ENCODE measurements at regions not wholly inside any gene's neighbourhood (a gene's known extent, or its start where the extent isn't known, plus 50 kb on each side); places are given as distances from the start of the nearest gene placed in this dataset.

- H3K4me3 ChIP-seq (replicated peaks in 1 of 4; ENCODE audit: control extremely low read depth in 1 of 4, insufficient read depth in 1 of 4, low read depth in 3 of 4, low read length in 4 of 4) = no peak overlapping the region
- H3K27ac ChIP-seq (ENCODE audit: insufficient read depth, low read length) = no peak overlapping the region
- no peaks in the 10 kb centered on the region for H3K9me3 ChIP-seq (ENCODE audit: control insufficient read depth, insufficient read depth, low read depth, low read length)
- no peaks in the 10 kb centered on the region for H3K79me2 ChIP-seq (ENCODE audit: control insufficient read depth, insufficient read depth, low read length)
- no peaks in the 10 kb centered on the region for H3K27me3 ChIP-seq (ENCODE audit: control insufficient read depth, insufficient read depth, low read length)
- H2AFZ ChIP-seq (ENCODE audit: low read length) = no peak overlapping the region
- no peak overlapping the region for H3K4me2 ChIP-seq (ENCODE audit: extremely low read depth, insufficient read depth, low read length)
- no peaks in the 10 kb centered on the region for H3K4me1 ChIP-seq (ENCODE audit: control insufficient read depth, extremely low read depth, insufficient read depth, low read length)
- peak in 1 of 2 donors; percentile 31 for DNase-seq (ENCODE audit: low read depth in 2 of 2)
- no peaks in the 10 kb centered on the region for H4K20me1 ChIP-seq (ENCODE audit: control insufficient read depth, extremely low read depth, insufficient read depth, low read length)
- TF ChIP-seq EZH2 (IDR thresholded peaks at IDR 0.05; ENCODE audit: low read length, missing control alignments) (no peak), CTCF (conservative IDR thresholded peaks at IDR 0.05 in 1 of 2, IDR thresholded peaks at IDR 0.05 in 1 of 2; ENCODE audit: low read depth in 1 of 2, low read length in 2 of 2) (no peak)
- H3K9ac ChIP-seq (ENCODE audit: insufficient read depth, low read length) = no peak overlapping the region
- H3K36me3 ChIP-seq (ENCODE audit: control insufficient read depth, insufficient read depth, low read length) = no peaks in the 10 kb centered on the region
Observed at GRCh38 chr2:145256551-145256950, 736.6 kb upstream of the ZEB2 start.

DNA sequence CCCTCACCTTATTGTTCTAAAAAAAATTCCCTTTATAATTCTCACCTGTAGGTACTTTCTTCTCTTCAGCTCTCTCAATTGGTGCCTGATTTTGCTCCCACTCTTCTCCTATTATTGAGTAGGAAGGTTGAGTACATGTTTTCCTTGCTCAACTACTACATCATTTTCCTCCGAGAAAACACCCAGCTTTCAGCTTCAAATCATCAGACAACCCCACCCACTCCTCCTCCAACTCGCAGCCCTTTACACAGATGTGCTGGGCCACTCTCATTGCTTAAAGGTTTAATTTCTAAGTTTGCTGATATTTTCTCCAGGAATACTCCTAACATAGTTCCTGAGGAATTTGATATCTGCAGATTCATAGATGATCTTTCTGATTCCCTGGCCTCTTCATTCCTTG, 734.4 kb upstream of the ZEB2 start:
- Histone ChIP-seq H3K27me3 (ENCODE audit: control insufficient read depth, insufficient read depth, low read length) (no peaks in the 10 kb centered on the region), H2AFZ (ENCODE audit: low read length) (no peak overlapping the region), H3K36me3 (ENCODE audit: control insufficient read depth, insufficient read depth, low read length) (no peaks in the 10 kb centered on the region), H3K4me2 (ENCODE audit: extremely low read depth, insufficient read depth, low read length) (no peak overlapping the region), H3K9me3 (ENCODE audit: control insufficient read depth, insufficient read depth, low read depth, low read length) (no peaks in the 10 kb centered on the region), H3K4me3 (replicated peaks in 1 of 4; ENCODE audit: control extremely low read depth in 1 of 4, insufficient read depth in 1 of 4, low read depth in 3 of 4, low read length in 4 of 4) (no peak overlapping the region), H3K4me1 (ENCODE audit: control insufficient read depth, extremely low read depth, insufficient read depth, low read length) (no peaks in the 10 kb centered on the region), H3K79me2 (ENCODE audit: control insufficient read depth, insufficient read depth, low read length) (no peaks in the 10 kb centered on the region), H4K20me1 (ENCODE audit: control insufficient read depth, extremely low read depth, insufficient read depth, low read length) (no peaks in the 10 kb centered on the region), H3K9ac (ENCODE audit: insufficient read depth, low read length) (no peak overlapping the region), H3K27ac (ENCODE audit: insufficient read depth, low read length) (no peak overlapping the region)
- no peak for DNase-seq (ENCODE audit: low read depth in 2 of 2)
- no peak for TF ChIP-seq CTCF (conservative IDR thresholded peaks at IDR 0.05 in 1 of 2, IDR thresholded peaks at IDR 0.05 in 1 of 2; ENCODE audit: low read depth in 1 of 2, low read length in 2 of 2)
- TF ChIP-seq EZH2 (IDR thresholded peaks at IDR 0.05; ENCODE audit: low read length, missing control alignments) = no peak

GRCh38 chr2:145253492-145253891, 733.6 kb upstream of the ZEB2 start:
- Histone ChIP-seq H2AFZ (ENCODE audit: low read length) (no peak overlapping the region), H3K79me2 (ENCODE audit: control insufficient read depth, insufficient read depth, low read length) (no peaks in the 10 kb centered on the region), H3K36me3 (ENCODE audit: control insufficient read depth, insufficient read depth, low read length) (no peaks in the 10 kb centered on the region), H3K27ac (ENCODE audit: insufficient read depth, low read length) (no peak overlapping the region), H3K9ac (ENCODE audit: insufficient read depth, low read length) (no peak overlapping the region), H3K9me3 (ENCODE audit: control insufficient read depth, insufficient read depth, low read depth, low read length) (no peaks in the 10 kb centered on the region), H3K4me3 (replicated peaks in 1 of 4; ENCODE audit: control extremely low read depth in 1 of 4, insufficient read depth in 1 of 4, low read depth in 3 of 4, low read length in 4 of 4) (no peak overlapping the region), H3K4me2 (ENCODE audit: extremely low read depth, insufficient read depth, low read length) (no peak overlapping the region), H3K4me1 (ENCODE audit: control insufficient read depth, extremely low read depth, insufficient read depth, low read length) (no peaks in the 10 kb centered on the region), H3K27me3 (ENCODE audit: control insufficient read depth, insufficient read depth, low read length) (no peaks in the 10 kb centered on the region), H4K20me1 (ENCODE audit: control insufficient read depth, extremely low read depth, insufficient read depth, low read length) (no peaks in the 10 kb centered on the region)
- TF ChIP-seq CTCF (conservative IDR thresholded peaks at IDR 0.05 in 1 of 2, IDR thresholded peaks at IDR 0.05 in 1 of 2; ENCODE audit: low read depth in 1 of 2, low read length in 2 of 2) (no peak), EZH2 (IDR thresholded peaks at IDR 0.05; ENCODE audit: low read length, missing control alignments) (no peak)
- no peak for DNase-seq (ENCODE audit: low read depth in 2 of 2)

All from fibroblast of lung (primary cell).